GM04504 (cell line): ENCODE measurements at regions not wholly inside any gene's neighbourhood (a gene's known extent, or its start where the extent isn't known, plus 50 kb on each side); places are given as distances from the start of the nearest gene placed in this dataset.

Experiments used
- DNase-seq: peaks from one replicate; pipeline ENCODE4 v3.0.0-alpha.2; 2012; ENCODE audit warnings: low read depth

GRCh38 chr20:24738981-24739633 lies 210.0 kb upstream of the CST7 start:
- no peak for DNase-seq

- DNase-seq = no peak
These were observed 209.3 kb upstream of the CST7 start for GRCh38 chr20:24739746-24740145.

- DNase-seq = no peak
These were observed 207.5 kb upstream of the CST7 start for GRCh38 chr20:24741493-24742072.

GRCh38 chr20:24742436-24742835 lies 206.6 kb upstream of the CST7 start:
- no peak for DNase-seq

GRCh38 chr20:24742989-24743388 lies 206.1 kb upstream of the CST7 start:
- no peak for DNase-seq

GRCh38 chr20:24743641-24744040 lies 205.4 kb upstream of the CST7 start:
- no peak for DNase-seq

GRCh38 chr20:24744747-24745146 lies 204.3 kb upstream of the CST7 start:
- DNase-seq = no peak

GRCh38 chr20:24745206-24745605 lies 203.9 kb upstream of the CST7 start:
- no peak for DNase-seq

GRCh38 chr20:24745617-24746350 lies 203.3 kb upstream of the CST7 start:
- no peak for DNase-seq

- no peak for DNase-seq
These were observed 202.8 kb upstream of the CST7 start for GRCh38 chr20:24746351-24746685.

- DNase-seq = no peak
These were observed 201.9 kb upstream of the CST7 start for GRCh38 chr20:24747010-24747712.

- DNase-seq = no peak
These were observed 201.0 kb upstream of the CST7 start for GRCh38 chr20:24747881-24748595.

- no peak for DNase-seq
These were observed 197.5 kb upstream of the CST7 start for GRCh38 chr20:24751551-24751950.

GRCh38 chr20:24752612-24753011 lies 196.5 kb upstream of the CST7 start:
- DNase-seq = no peak

GRCh38 chr20:24753130-24753529 lies 195.9 kb upstream of the CST7 start:
- DNase-seq = no peak

GRCh38 chr20:24754691-24755090 lies 194.4 kb upstream of the CST7 start:
- DNase-seq = no peak

- DNase-seq = no peak
These were observed 193.6 kb upstream of the CST7 start for GRCh38 chr20:24755411-24755922.

GRCh38 chr20:24756292-24757025 lies 192.6 kb upstream of the CST7 start:
- no peak for DNase-seq

GRCh38 chr20:24761220-24762065 lies 187.6 kb upstream of the CST7 start:
- no peak for DNase-seq

- DNase-seq = no peak
These were observed 186.7 kb upstream of the CST7 start for GRCh38 chr20:24762371-24762770.
